ENCODE measurements at regions not wholly inside any gene's neighbourhood (a gene's known extent, or its start where the extent isn't known, plus 50 kb on each side); places are given as distances from the start of the nearest gene placed in this dataset.

GRCh38 chr11:134682577-134682976 lies 270.5 kb upstream of the B3GAT1 start (continued):
- TF ChIP-seq, protein P1, sequence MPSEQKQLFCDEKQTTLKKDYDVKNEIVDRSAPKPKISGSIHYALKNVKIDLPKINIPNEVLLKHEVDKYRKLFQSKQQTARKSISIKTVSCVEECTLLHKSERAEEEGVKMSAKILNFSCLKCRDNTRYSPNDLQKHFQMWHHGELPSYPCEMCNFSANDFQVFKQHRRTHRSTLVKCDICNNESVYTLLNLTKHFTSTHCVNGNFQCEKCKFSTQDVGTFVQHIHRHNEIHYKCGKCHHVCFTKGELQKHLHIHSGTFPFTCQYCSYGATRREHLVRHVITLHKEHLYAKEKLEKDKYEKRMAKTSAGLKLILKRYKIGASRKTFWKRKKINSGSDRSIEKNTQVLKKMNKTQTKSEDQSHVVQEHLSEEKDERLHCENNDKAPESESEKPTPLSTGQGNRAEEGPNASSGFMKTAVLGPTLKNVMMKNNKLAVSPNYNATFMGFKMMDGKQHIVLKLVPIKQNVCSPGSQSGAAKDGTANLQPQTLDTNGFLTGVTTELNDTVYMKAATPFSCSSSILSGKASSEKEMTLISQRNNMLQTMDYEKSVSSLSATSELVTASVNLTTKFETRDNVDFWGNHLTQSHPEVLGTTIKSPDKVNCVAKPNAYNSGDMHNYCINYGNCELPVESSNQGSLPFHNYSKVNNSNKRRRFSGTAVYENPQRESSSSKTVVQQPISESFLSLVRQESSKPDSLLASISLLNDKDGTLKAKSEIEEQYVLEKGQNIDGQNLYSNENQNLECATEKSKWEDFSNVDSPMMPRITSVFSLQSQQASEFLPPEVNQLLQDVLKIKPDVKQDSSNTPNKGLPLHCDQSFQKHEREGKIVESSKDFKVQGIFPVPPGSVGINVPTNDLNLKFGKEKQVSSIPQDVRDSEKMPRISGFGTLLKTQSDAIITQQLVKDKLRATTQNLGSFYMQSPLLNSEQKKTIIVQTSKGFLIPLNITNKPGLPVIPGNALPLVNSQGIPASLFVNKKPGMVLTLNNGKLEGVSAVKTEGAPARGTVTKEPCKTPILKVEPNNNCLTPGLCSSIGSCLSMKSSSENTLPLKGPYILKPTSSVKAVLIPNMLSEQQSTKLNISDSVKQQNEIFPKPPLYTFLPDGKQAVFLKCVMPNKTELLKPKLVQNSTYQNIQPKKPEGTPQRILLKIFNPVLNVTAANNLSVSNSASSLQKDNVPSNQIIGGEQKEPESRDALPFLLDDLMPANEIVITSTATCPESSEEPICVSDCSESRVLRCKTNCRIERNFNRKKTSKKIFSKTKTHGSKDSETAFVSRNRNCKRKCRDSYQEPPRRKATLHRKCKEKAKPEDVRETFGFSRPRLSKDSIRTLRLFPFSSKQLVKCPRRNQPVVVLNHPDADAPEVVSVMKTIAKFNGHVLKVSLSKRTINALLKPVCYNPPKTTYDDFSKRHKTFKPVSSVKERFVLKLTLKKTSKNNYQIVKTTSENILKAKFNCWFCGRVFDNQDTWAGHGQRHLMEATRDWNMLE (tag by site-specific recombination; conservative IDR thresholded peaks at IDR 0.05; ENCODE audit: low read depth): no peak
- TF ChIP-seq, protein P2, sequence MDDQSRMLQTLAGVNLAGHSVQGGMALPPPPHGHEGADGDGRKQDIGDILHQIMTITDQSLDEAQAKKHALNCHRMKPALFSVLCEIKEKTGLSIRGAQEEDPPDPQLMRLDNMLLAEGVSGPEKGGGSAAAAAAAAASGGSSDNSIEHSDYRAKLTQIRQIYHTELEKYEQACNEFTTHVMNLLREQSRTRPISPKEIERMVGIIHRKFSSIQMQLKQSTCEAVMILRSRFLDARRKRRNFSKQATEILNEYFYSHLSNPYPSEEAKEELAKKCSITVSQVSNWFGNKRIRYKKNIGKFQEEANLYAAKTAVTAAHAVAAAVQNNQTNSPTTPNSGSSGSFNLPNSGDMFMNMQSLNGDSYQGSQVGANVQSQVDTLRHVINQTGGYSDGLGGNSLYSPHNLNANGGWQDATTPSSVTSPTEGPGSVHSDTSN (CRISPR knock-in tag; IDR thresholded peaks at IDR 0.05): no peak
- no peak for TF ChIP-seq ZSCAN16 (tag by site-specific recombination; IDR thresholded peaks at IDR 0.05)

GRCh38 chr11:134679592-134679991 lies 267.6 kb upstream of the B3GAT1 start:
- H3K9me3 ChIP-seq (ENCODE audit: control insufficient read depth, insufficient read depth, low read depth, low read length): no peaks in the 10 kb centered on the region
- no peaks in the 10 kb centered on the region for H3K4me1 ChIP-seq (ENCODE audit: control insufficient read depth, insufficient read depth, low read length)
- POLR2A ChIA-PET: no interaction called here
- TF ChIP-seq HOXC10 (CRISPR knock-in tag; IDR thresholded peaks at IDR 0.05) (no peak), ZNF121 (tag by site-specific recombination; IDR thresholded peaks at IDR 0.05) (no peak), YY1 (tag by site-specific recombination; IDR thresholded peaks at IDR 0.05) (no peak), ZNF214 (tag by site-specific recombination; IDR thresholded peaks at IDR 0.05; ENCODE audit: borderline replicate concordance) (no peak), ZNF610 (tag by site-specific recombination; IDR thresholded peaks at IDR 0.05; ENCODE audit: borderline replicate concordance) (no peak), KLF7 (tag by site-specific recombination; IDR thresholded peaks at IDR 0.05; ENCODE audit: borderline replicate concordance) (no peak), ZNF248 (tag by site-specific recombination; IDR thresholded peaks at IDR 0.05) (no peak), ZNF335 (tag by site-specific recombination; conservative IDR thresholded peaks at IDR 0.05) (no peak), ZNF76 (tag by site-specific recombination; IDR thresholded peaks at IDR 0.05; ENCODE audit: borderline replicate concordance, low read depth) (no peak), TSHZ1 (tag by site-specific recombination; IDR thresholded peaks at IDR 0.05; ENCODE audit: borderline replicate concordance) (no peak), ZNF16 (tag by site-specific recombination; IDR thresholded peaks at IDR 0.05; ENCODE audit: low read depth) (no peak), ZNF792 (tag by site-specific recombination; IDR thresholded peaks at IDR 0.05) (no peak), ZNF560 (tag by site-specific recombination; IDR thresholded peaks at IDR 0.05; ENCODE audit: borderline replicate concordance) (no peak), WT1 (tag by site-specific recombination; IDR thresholded peaks at IDR 0.05) (no peak), ZNF423 (tag by site-specific recombination; IDR thresholded peaks at IDR 0.05) (no peak), ZNF639 (tag by site-specific recombination; IDR thresholded peaks at IDR 0.05) (no peak)
- TF ChIP-seq, protein P3, sequence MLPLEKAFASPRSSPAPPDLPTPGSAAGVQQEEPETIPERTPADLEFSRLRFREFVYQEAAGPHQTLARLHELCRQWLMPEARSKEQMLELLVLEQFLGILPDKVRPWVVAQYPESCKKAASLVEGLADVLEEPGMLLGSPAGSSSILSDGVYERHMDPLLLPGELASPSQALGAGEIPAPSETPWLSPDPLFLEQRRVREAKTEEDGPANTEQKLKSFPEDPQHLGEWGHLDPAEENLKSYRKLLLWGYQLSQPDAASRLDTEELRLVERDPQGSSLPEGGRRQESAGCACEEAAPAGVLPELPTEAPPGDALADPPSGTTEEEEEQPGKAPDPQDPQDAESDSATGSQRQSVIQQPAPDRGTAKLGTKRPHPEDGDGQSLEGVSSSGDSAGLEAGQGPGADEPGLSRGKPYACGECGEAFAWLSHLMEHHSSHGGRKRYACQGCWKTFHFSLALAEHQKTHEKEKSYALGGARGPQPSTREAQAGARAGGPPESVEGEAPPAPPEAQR (tag by site-specific recombination; IDR thresholded peaks at IDR 0.05): no peak
- TF ChIP-seq, protein P4, sequence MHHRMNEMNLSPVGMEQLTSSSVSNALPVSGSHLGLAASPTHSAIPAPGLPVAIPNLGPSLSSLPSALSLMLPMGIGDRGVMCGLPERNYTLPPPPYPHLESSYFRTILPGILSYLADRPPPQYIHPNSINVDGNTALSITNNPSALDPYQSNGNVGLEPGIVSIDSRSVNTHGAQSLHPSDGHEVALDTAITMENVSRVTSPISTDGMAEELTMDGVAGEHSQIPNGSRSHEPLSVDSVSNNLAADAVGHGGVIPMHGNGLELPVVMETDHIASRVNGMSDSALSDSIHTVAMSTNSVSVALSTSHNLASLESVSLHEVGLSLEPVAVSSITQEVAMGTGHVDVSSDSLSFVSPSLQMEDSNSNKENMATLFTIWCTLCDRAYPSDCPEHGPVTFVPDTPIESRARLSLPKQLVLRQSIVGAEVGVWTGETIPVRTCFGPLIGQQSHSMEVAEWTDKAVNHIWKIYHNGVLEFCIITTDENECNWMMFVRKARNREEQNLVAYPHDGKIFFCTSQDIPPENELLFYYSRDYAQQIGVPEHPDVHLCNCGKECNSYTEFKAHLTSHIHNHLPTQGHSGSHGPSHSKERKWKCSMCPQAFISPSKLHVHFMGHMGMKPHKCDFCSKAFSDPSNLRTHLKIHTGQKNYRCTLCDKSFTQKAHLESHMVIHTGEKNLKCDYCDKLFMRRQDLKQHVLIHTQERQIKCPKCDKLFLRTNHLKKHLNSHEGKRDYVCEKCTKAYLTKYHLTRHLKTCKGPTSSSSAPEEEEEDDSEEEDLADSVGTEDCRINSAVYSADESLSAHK (tag by site-specific recombination; IDR thresholded peaks at IDR 0.05): no peak
- no peak overlapping the region for H3K4me3 ChIP-seq (ENCODE audit: low read depth, low read length)
- no peak overlapping the region for H3K27ac ChIP-seq (ENCODE audit: extremely low read depth, low read depth, low read length)
- H3K36me3 ChIP-seq (ENCODE audit: control insufficient read depth in 2 of 2, insufficient read depth in 1 of 2, low read length in 2 of 2): no peaks in the 10 kb centered on the region
- CTCF ChIA-PET: no interaction called here

Measured in HEK293 (cell line).